ACC112 (cell line): ENCODE measurements at regions not wholly inside any gene's neighbourhood (a gene's known extent, or its start where the extent isn't known, plus 50 kb on each side); places are given as distances from the start of the nearest gene placed in this dataset.

Experiments
- H2AFZ ChIP-seq: fragments of 200-600 bp; sonication (generic); one replicate; pipeline ENCODE4 v1.6.0; 2017; ENCODE audit warnings: antibody characterized with exemption, low read length; ENCODE audit not compliant: unreplicated experiment
- H3K27ac ChIP-seq: fragments of 200-600 bp; sonication (generic); 2 replicates; pipeline ENCODE4 v1.5.1; 2014; ENCODE audit warnings: low read depth, mild to moderate bottlenecking, antibody characterized with exemption, low read length, moderate library complexity
- H3K27me3 ChIP-seq: fragments of 200-600 bp; sonication (generic); 2 replicates; pipeline ENCODE4 v1.6.1; 2014; ENCODE audit warnings: mild to moderate bottlenecking, antibody characterized with exemption, low read length, moderate library complexity, mixed read lengths; ENCODE audit not compliant: insufficient read depth
- H3K36me3 ChIP-seq: fragments of 200-600 bp; sonication (generic); 2 replicates; pipeline ENCODE4 v1.6.1; 2016; ENCODE audit warnings: mild to moderate bottlenecking, antibody characterized with exemption, low read length, moderate library complexity, mixed read lengths; ENCODE audit not compliant: insufficient read depth
- H3K4me1 ChIP-seq: fragments of 200-600 bp; sonication (generic); one replicate; pipeline ENCODE4 v1.6.1; 2016; ENCODE audit warnings: low read length, mixed read lengths; ENCODE audit not compliant: insufficient read depth, unreplicated experiment, control insufficient read depth
- H3K4me3 ChIP-seq: fragments of 200-600 bp; sonication (generic); 2 replicates; pipeline ENCODE4 v1.5.1; 2014; ENCODE audit warnings: mild to moderate bottlenecking, low read depth, low read length
- H3K79me2 ChIP-seq: fragments of 200-600 bp; sonication (generic); one replicate; pipeline ENCODE4 v1.6.0; 2016; ENCODE audit warnings: low read length; ENCODE audit not compliant: control insufficient read depth, unreplicated experiment, insufficient read depth

DNA sequence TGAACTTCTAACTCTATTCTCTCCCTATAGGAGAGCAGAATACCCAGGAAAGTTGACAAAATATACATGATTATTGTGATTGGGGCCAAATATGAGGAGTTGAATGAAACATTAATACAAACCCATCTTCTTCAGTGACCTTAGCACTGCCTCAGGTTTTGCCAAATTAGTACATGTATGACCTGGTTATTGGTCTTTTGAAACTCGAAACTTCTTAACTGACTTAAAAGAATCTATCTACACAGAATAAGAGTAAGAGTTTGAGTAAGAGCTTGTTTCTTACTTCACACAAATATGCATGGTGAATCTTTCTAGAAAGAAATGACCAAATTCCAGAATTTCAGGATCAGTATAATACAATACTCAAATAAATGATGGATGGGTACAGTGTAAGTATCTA, 213.0 kb upstream of the GK2 start:
- no peaks in the 10 kb centered on the region for H3K36me3 ChIP-seq
- H2AFZ ChIP-seq = no peak overlapping the region
- H3K27me3 ChIP-seq = no peaks in the 10 kb centered on the region
- H3K4me3 ChIP-seq = no peak overlapping the region
- H3K27ac ChIP-seq = no peak overlapping the region
- H3K4me1 ChIP-seq = no peaks in the 10 kb centered on the region
- no peaks in the 10 kb centered on the region for H3K79me2 ChIP-seq

DNA sequence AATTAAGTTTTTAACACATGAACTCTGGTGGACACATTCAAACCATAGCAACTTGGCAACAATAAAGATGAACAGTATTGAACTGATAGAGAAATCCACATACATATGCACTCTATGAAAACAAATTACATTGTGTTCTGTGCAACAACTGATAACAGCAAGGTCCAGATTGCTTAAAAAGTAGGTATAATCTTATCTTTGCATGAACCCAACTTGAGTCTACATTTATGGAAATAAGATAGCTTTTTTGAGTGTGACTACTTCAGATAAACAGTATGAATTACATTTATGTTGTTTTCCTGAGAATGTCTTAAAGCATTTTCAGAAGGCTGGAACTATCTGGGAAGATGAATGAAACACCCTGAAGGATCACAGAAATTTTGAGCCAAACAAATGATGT, 212.6 kb upstream of the GK2 start:
- no peak overlapping the region for H3K4me3 ChIP-seq
- H3K36me3 ChIP-seq = no peaks in the 10 kb centered on the region
- H3K27me3 ChIP-seq = no peaks in the 10 kb centered on the region
- no peak overlapping the region for H2AFZ ChIP-seq
- no peaks in the 10 kb centered on the region for H3K4me1 ChIP-seq
- no peak overlapping the region for H3K27ac ChIP-seq
- H3K79me2 ChIP-seq = no peaks in the 10 kb centered on the region

DNA sequence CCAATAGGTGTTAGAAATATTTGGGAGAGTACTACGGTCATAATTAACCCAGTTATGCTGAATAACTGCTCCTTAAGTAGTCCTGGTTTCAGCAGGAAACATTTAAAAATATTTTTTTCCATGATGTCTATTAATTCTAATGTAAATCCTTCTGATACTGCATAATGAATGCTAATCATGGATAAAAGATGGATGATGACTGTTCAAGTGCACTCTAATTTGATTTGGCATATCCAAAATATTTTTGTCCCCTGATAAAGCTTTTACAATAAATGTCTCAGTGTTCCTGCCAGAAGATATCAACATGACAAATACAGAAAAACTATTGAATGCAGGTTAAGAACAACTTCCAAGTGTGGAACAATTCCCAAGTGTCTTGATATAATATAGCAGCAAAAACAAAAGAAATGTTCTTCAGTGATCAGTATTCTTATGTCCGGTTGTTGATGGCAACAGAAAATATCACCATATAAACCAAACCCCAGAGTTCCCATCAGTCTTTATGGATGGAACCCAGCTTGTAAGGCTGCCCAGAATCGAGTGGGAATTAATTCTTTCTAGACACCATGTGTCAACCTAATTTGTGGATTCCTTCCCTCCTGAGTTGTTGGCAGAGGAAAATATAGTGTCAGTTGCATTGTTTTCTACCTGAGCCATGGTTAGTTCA, 205.4 kb upstream of the GK2 start:
- Histone ChIP-seq H3K79me2 (no peaks in the 10 kb centered on the region), H3K36me3 (no peaks in the 10 kb centered on the region), H3K4me3 (no peak overlapping the region), H2AFZ (no peak overlapping the region), H3K27ac (no peak overlapping the region), H3K27me3 (peaks cover 15% of the 10 kb centered on the region; the same call in 1 of the 2 replicates), H3K4me1 (peaks cover 6% of the 10 kb centered on the region)

DNA sequence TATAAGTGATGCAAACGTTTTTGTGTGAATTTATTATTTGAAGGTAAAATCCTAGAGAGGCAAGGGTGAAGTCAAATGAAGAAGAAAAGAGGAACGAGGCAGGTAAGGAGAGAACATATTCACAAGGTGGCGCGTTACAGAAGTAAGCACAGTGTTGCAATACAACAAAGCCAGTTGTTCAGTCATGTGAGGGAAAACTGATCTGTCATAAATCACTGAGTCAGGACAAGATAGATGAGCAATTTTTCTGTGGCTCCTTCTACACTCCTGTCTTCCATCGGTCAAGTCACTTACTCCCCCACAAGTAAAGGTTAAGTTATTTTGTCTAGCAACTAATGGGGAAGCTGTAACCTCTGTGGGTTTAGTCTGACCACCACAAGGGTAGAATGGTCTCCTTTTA, 203.0 kb upstream of the GK2 start:
- Histone ChIP-seq H3K4me1 (peaks cover 6% of the 10 kb centered on the region), H2AFZ (no peak overlapping the region), H3K4me3 (no peak overlapping the region), H3K79me2 (no peaks in the 10 kb centered on the region), H3K27me3 (peaks cover 15% of the 10 kb centered on the region; the same call in 1 of the 2 replicates), H3K36me3 (no peaks in the 10 kb centered on the region), H3K27ac (no peak overlapping the region)

GRCh38 chr4:79609817-79610216, 201.8 kb upstream of the GK2 start:
- Histone ChIP-seq H3K36me3 (no peaks in the 10 kb centered on the region), H3K4me1 (peaks cover 6% of the 10 kb centered on the region), H3K4me3 (no peak overlapping the region), H3K27me3 (peaks cover 8% of the 10 kb centered on the region; the same call in 1 of the 2 replicates), H3K79me2 (no peaks in the 10 kb centered on the region), H3K27ac (no peak overlapping the region), H2AFZ (no peak overlapping the region)

GRCh38 chr4:79607979-79608378, 200.0 kb upstream of the GK2 start:
- peaks cover 6% of the 10 kb centered on the region for H3K4me1 ChIP-seq
- H2AFZ ChIP-seq = no peak overlapping the region
- H3K4me3 ChIP-seq = no peak overlapping the region
- peaks cover 4% of the 10 kb centered on the region; the same call in 1 of the 2 replicates for H3K27me3 ChIP-seq
- no peak overlapping the region for H3K27ac ChIP-seq
- no peaks in the 10 kb centered on the region for H3K36me3 ChIP-seq
- H3K79me2 ChIP-seq = no peaks in the 10 kb centered on the region

- no peaks in the 10 kb centered on the region for H3K4me1 ChIP-seq
- no peak overlapping the region for H2AFZ ChIP-seq
- H3K36me3 ChIP-seq = no peaks in the 10 kb centered on the region
- no peaks in the 10 kb centered on the region for H3K79me2 ChIP-seq
- H3K4me3 ChIP-seq = no peak overlapping the region
- H3K27ac ChIP-seq = no peak overlapping the region
- H3K27me3 ChIP-seq = no peaks in the 10 kb centered on the region; the same call in 1 of the 2 replicates
These were observed 196.1 kb upstream of the GK2 start for GRCh38 chr4:79604152-79604551.

DNA sequence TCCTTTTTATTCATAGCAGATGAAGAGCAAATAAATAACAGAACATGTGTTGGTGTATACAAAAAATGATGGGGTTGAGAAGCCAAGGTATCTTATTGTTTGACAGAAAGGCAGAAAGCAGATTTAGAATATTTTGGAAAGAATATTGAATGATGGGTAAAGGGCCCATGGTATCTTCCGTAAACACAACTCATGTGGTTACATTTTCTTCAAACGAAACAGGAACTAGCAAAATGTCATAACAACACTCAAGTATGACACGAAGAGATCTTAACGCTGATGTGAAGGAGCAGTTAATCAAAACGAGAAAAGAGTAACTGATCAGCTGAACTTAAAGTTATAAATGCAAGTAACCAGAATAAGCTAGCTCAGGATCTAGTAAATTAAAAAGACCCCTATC, 195.7 kb upstream of the GK2 start:
- Histone ChIP-seq H3K4me3 (no peak overlapping the region), H3K36me3 (no peaks in the 10 kb centered on the region), H3K27ac (no peak overlapping the region), H3K79me2 (no peaks in the 10 kb centered on the region), H3K27me3 (no peaks in the 10 kb centered on the region; the same call in 1 of the 2 replicates), H3K4me1 (no peaks in the 10 kb centered on the region), H2AFZ (no peak overlapping the region)

DNA sequence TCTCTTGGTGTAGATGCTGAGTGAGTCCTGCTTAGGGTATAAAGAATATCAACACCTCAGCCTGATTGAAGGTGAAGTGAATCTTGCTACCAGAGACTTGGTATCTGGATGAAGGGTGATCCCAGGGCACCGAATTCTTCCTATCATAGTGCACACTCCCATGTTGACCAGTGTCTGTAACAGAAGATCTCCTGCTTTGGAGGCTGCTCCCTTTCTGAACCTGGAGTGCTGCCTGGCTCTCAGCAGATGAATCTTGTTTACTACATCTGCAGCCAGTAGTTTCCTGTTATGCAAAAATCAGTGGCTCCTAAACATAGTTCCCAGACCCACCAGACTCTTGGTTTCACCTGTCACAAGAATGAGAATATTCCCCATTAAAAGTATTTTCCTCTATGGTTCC, 191.7 kb upstream of the GK2 start:
- H3K27ac ChIP-seq = no peak overlapping the region
- H2AFZ ChIP-seq = no peak overlapping the region
- no peaks in the 10 kb centered on the region for H3K79me2 ChIP-seq
- peaks cover 4% of the 10 kb centered on the region for H3K4me1 ChIP-seq
- no peak overlapping the region for H3K4me3 ChIP-seq
- H3K27me3 ChIP-seq = no peaks in the 10 kb centered on the region; the same call in 1 of the 2 replicates
- no peaks in the 10 kb centered on the region for H3K36me3 ChIP-seq

- no peaks in the 10 kb centered on the region; the same call in 1 of the 2 replicates for H3K27me3 ChIP-seq
- no peaks in the 10 kb centered on the region for H3K79me2 ChIP-seq
- H3K4me3 ChIP-seq = no peak overlapping the region
- H3K27ac ChIP-seq = no peak overlapping the region
- H2AFZ ChIP-seq = no peak overlapping the region
- no peaks in the 10 kb centered on the region for H3K36me3 ChIP-seq
- peaks cover 4% of the 10 kb centered on the region for H3K4me1 ChIP-seq
These were observed 190.8 kb upstream of the GK2 start for GRCh38 chr4:79598801-79599200.

DNA sequence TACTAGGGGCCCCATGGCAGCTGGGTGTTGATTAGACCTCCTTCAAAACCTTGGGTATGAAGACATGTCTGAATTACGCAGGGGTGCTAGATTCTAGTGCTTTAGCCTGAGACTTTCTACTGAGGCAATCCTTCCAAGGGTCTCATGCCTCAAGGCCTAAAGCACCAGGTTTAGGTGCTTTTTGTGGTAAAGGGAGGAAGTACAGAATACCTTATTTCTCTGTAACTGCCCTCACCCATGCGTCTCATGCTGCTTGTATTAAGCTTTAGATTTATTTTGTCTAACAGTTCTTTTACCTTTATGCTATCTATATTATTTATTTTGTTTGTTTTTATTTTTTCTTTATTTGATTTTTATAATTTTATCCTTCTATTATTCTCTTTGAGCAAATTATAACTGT, 190.2 kb upstream of the GK2 start:
- Histone ChIP-seq H3K4me3 (no peak overlapping the region), H3K27ac (no peak overlapping the region), H3K4me1 (peaks cover 4% of the 10 kb centered on the region), H3K27me3 (no peaks in the 10 kb centered on the region; the same call in 1 of the 2 replicates), H3K36me3 (no peaks in the 10 kb centered on the region), H3K79me2 (no peaks in the 10 kb centered on the region), H2AFZ (no peak overlapping the region)
